Retina (tissue), 1 donor: ENCODE measurements at regions not wholly inside any gene's neighbourhood (a gene's known extent, or its start where the extent isn't known, plus 50 kb on each side); places are given as distances from the start of the nearest gene placed in this dataset.
"Not testable (repeated sequence)": the region's sequence is repeated elsewhere in the genome, so short reads cannot be mapped to it uniquely, and the experiment has no call there.

Experiments used
- DNase-seq: peaks from one replicate; pipeline ENCODE4 v3.0.0-alpha.2; 2016

DNA sequence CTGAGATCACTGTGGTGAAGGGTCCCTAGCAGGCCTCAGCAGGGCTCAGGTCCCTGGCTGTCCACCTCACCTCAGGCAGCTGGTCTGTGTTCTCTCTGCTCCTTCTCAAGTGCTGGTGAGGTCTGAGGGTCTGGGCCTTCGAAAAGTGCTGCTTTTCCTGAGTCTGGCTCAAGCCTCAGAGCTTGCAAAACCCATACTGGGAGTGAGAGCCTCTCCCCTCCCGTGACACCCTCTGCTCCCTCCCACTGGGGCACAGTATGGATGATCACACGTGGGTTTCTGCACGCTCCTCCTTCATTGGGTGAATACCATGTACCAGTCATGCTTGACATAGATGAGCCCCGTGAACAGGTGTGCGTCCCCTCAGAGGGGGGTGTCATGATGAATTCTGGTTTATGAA, 73.3 kb upstream of the WASF3 start:
- no peak for DNase-seq

DNA sequence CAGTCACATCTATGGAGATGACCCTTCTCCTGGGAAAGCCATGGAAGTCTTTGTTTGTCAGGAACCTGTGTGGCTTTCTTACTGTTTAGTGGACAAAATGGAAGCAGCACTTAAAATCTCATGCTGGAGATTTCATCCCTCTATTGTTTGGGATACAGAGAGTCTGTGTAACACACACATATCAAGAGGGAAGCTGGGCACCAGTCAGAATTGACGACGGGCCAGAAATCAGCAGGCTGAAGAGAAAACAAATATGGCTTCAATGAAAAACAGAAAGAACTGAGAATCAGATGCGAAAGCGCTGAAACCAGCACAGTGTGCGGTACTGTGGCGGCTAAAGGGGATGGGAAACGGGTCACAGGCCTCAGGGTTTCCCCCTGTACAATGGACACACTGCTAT, 72.2 kb upstream of the WASF3 start:
- DNase-seq: no peak

DNA sequence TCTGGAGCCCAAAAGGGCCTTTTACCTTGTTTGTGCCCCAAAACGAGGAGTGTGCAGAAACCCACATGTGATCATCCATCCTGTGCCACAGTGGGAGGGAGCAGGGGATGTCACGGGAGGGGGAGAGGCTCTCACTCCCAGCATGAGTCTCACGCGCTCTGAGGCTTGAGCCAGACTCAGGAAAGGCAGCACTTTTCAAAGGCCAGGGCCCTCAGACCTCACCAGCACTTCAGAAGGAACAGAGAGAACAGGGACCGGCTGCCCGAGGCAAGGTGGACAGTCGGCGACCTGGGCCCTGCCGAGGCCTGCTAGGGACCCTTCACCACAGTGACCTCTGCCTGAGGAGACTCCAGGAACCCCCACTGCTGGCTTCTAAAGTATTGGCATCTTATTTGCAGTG, 71.7 kb upstream of the WASF3 start:
- no peak for DNase-seq

DNA sequence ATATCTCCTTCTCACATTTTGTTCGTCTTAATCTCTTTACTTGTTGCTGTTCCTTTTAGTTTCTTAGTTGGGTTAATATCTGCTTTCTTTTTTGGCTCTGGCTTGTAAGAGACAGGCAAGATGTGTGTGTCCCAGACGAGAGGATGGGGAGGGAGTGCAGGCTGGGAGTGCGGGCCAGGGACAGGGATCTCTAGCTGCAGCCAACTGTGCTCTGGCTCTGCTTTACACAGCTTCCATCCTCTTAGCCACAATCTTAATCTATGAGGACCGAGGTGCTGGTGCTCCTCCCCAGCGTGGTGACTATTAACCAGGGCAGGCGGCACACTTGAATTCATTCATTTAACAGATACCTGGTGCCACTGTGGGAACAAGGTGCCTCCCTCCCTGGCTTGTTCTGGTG, 70.9 kb upstream of the WASF3 start:
- DNase-seq: no peak

DNA sequence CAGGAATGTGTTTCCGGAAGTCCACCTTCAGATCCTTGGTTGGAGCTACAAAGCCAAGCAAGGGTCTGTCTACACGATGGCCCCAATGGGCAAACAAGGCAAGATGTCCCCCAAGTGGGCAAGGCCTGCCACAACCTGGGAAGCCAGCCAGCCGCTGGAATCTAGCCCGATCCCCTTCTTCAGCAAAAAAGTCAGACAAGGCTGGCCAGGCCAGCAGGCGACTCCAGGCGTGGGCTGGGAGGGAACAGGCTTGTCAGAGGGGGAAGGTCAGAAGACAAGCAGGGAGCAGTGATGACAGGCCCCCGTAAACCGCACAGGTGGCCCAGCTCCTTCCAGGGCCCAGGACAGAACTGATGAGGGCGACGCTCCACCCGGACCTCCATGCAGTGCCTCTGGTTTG, 69.7 kb upstream of the WASF3 start:
- no peak for DNase-seq

DNA sequence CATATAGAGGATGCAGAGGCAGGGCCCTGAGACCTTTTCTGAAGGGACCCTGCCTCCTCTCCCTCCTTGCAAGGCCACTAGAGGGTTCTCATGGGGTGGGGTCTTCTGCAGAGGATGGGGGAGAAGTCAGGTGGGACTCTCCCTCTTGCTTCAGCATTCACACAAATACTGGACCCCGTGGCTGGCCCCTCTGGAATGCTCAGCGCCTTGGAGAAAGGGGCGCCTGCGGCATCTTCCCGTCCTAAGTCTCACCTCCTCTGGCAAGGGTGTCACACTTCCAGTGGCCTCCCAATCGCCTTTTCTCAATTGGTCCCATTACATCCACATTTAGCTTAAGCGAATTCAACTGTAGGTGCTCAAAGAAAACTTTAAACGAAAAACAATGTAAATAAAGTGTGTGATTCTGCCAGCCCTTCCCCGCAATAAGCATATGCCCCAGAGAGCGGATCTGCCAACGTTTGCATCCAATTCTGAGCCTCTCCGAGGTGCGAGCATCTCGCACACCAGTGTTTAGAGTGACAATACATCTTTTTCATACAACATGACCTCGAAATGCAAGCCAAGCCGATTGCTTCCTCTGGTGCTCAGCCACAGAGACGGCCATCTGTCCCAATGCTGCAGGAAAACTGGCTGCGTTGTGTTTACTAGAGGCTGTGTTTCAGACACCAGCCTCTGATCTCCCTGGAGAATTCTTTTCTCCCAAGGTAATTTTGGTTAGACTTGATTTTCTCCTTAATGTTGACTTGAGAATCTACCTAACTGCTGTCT, 69.1 kb upstream of the WASF3 start:
- no peak for DNase-seq

DNA sequence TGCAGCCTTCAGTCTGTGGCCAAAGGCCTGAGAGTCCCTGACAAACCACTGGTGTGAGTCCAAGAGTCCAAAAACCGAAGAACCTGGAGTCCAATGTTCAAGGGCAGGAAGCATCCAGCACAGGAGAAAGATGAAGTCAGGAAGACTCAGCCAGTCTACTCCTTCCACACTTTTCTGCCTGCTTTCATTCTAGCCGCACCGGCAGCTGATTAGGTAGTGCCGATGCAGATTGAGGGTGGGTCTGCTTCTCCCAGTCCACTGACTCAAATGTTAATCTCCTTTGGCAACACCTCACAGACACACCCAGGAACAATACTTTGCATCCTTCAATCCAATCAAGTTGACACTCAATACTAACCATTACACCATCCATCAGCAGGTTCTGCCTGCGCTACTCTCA, 65.2 kb upstream of the WASF3 start:
- not testable (repeated sequence) for DNase-seq

DNA sequence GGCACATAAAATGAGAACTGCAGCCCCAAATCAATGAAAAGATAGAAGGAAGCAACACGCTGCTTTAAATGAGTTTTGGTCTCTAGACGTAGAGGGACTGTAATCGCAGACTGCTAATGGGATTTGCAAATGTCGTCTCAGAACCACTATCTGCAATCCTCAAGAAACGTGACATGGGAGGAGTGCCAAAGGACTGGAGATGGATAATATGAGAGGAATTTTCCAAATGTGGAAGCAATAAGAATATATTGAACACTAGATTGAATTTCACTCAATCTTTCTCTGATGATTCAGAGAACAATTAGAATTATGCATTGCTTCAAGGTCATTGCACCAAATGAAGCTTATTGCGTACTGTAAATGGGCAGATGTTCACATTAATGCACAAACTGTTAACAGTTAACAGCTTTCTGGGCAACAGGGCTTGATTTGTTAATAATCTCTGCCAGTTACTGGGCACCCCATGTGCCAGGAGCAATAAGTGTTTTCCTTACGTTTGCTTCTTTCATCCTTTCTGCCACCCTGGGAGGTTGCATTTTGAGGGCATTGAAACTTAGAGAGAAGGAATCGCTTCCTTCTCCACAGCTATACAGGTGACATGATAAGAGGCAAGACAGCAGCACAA, 62.8 kb upstream of the WASF3 start:
- DNase-seq: no peak

DNA sequence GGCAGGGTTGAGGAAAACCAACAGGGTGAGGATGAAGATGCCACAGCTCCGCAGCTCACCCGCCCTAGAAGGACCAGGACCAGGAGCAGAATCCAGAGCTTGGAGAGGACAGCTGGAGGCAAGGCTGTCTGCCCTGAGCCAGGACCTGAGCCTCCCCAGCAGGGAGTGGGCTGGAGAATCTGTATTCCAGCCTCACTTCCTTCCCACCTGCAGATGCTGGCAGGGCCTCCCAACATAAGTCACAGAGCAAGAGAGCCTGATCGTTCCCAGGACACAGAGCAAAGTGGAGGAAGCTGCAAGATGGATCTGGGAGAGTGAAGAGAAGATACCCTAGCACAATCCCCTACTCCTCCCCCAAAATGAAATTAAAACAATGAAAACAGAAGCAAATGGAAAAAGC, 61.7 kb upstream of the WASF3 start:
- DNase-seq: no peak

DNA sequence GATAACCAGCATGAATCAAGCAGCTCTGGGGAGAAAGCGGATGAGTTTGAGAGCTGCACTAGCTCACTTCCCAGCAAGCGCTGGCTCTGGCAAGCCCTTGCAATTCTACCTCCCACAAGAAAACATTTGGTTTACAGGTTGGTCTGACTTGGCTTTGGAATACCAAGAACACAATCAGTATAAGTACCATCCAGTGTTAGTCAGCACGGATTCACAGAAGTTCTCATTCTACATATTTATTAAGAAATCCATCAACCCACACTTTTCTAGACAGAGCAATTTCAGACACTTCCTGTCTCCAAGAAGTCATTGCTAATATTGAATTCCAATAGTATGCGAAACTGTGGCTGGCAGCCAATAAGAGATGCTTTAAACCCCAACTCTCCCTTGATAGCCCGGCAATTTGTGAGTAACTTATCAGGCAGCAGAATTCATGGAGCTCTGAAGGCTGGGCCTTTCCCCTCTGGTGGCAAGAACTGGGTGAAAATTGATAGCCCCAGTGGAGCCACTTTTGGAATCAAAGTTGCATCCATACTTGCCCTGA, 59.4 kb upstream of the WASF3 start:
- no peak for DNase-seq

DNA sequence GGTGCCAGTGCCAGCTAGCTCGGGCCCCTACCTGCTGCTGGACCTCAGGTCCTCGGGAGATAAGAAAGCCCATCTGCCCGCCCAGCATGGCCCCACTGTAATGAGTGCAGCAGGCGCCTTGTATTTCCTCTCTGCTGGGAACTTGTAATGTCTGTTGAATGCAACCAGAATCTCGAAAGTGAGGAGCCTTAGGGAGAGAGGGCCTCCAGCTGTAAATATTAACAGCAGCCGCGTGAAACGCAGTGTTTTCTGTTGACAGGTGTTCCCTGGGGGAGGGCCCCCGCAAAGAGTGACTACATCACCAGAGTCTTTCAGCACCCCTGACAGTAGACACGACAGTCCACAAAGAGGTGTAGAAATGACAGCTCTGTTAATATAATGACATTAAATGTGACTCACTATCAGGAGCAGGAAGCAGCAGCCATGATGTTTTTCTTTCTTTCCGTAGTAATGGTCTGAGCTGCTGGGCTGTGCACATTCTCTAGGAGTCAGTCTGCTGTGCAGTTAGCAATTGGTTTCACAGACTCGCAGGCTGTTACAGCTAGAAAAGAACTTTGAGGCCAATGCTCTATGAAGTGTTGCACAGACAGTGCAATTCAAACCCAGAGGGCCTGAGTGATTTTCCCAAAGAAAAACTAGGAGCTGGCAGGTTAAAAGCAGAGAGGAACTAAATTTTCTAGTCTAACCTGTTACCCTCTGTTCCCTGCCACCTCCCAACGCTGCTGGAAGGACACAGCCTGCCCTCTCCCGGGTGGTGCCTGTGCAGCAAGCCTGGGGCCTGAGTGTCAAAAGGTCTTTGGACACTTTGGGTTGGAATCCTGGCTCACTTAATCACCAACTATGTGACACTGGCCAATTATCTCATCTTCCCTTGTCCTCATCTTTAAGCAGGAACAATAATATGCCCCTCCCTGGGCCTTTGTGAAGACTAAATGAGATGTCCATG, 58.6 kb upstream of the WASF3 start:
- no peak for DNase-seq

DNA sequence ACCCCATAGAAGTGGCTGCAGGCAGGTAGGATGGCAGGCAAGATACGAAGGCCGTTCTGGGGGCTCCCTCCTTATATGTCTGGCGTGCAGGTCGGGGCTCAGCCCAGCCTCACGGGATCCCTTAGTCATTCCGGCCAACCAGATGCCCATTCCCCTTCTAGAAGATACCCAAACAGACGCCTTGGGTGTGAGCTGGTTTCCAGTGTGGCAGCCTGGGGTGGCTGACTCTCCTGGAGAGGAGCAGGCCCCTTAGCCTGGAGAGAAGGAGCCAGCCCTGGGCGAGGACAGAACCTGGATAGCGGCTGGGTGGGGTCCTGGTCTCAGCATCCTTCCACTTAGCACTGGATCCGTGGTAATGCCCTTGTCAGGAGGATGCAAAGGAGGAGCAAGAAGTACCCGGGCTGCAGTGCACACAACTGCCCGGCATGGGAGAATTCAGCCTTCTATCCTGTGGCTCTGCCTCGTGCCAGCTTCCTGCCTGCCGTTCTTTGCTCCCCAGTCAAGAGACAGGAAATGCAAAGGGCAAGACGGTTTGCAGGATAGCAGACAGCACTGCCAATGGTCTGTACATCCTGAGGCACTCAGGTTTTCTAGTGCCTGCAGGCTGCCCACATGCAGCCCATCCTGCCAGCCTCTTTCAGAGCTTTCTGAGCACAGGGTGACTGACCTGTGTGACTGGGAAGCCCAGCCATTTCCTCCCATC, 56.7 kb upstream of the WASF3 start:
- DNase-seq: no peak

DNA sequence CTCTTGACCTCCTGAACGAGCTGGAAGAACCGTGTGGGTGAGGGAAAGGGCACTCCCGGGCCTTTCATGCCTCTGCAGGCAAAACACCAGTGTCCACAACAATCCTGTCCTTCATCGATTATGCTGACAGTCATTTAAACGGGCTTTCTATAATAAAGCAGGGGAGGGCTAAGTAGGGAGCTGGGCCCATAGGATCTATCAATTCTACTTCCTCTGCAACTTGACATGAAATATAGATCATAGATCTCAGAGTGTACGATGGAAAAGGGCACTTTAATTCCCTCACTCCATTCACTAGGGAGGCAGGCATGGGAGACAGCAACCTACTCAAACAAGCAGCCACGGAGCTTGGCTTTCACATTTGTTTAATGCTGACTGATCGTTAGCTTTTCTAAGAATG, 55.8 kb upstream of the WASF3 start:
- DNase-seq: no peak

DNA sequence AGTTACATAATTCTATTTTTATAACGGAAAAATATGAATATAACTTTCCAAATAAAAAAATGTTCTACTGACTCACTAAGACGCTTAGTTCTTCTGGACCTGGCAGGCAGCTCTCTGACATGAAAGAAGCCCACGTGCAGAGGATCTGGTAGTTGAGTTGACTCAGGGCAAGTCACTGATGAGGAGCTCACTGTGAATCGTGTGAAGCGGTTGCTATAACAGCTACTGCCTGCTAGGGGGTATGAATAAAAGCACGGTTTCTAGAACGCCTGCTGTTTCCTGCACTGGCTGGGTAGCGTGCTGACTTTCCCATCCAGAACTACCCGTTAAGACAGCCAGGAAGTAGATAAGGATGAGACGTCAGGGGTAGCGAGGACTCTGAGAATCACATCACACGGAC, 54.7 kb upstream of the WASF3 start:
- DNase-seq: no peak

DNA sequence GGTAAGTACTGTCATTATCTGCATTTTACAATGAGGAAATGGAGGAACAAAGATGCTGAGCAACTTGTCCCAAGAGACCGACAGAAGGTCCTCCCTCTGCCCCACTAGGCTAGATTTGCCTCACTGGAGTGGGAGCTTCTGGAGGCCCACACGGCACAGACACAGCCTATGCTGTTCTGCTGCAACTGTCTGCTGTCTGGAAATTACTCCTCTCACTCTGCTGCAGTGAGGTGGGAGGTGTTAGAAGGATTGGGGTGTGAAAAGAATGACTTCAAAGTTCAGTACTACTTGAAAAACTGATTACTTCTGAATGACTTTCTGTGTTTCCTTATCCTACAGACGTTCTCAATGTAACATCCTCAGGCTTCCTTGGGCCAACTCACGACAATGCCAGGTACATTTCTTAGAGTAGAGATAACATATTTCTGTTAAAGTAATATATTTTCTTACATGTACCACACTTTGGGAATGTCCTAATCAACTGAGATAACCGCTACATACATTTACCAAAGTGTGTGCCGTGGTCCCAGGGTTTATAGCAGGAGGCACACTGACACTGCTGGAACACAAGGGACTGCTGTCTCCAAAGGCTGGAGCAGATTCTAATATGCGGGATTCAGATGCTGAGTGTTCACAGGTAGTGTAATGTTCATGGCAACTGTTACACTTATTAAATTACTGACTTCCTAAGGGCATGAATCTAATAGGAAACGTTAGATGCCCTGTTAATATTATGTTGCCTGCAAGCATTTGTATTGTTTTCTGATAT, 53.5 kb upstream of the WASF3 start:
- DNase-seq: no peak
